HG03354 (cell line): ENCODE measurements at regions not wholly inside any gene's neighbourhood (a gene's known extent, or its start where the extent isn't known, plus 50 kb on each side); places are given as distances from the start of the nearest gene placed in this dataset.
"Not testable (repeated sequence)": the region's sequence is repeated elsewhere in the genome, so short reads cannot be mapped to it uniquely, and the experiment has no call there.

ENCODE experiments used
- ATAC-seq: cut with Tn5 transposase; IDR thresholded peaks from one replicate; pipeline ENCODE4 v1.9.1; 2021; ENCODE audit warnings: mild to moderate bottlenecking; ENCODE audit not compliant: unreplicated experiment, poor library complexity, severe bottlenecking

- ATAC-seq = no peak
Observed at GRCh38 chr4:128690011-128690410, 119.5 kb upstream of the JADE1 start.

DNA sequence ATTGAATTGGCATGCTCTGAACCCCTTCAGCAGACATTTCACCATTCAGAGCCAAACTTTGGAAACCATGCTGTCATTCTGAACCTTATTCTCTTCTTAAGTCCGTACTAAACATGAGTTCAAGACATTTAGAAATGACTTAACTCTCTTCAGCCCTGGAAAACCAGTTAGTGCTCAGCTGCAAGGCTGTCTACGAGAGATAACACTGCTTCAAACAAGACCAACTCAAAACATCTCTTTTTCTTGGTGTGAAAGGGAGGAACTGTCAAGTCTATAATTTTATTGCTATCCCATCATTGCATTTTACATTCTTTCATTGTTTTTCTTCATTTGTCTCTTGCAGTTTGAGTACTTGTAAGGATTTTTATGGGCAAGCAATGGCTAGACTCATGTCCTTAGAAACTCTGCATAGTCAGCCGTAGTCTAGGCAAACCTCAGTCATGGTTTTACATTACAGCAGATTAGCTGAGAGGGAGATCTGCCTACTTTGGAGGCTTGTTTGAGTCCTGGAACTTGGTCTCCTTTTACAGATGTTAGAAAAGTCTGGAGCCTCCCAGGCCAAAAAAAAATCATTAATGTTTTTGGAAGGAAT, 120.6 kb upstream of the JADE1 start:
- ATAC-seq = no peak

GRCh38 chr4:128688033-128688721, 121.3 kb upstream of the JADE1 start:
- no peak for ATAC-seq

GRCh38 chr4:128686810-128687209, 122.7 kb upstream of the JADE1 start:
- ATAC-seq = no peak

DNA sequence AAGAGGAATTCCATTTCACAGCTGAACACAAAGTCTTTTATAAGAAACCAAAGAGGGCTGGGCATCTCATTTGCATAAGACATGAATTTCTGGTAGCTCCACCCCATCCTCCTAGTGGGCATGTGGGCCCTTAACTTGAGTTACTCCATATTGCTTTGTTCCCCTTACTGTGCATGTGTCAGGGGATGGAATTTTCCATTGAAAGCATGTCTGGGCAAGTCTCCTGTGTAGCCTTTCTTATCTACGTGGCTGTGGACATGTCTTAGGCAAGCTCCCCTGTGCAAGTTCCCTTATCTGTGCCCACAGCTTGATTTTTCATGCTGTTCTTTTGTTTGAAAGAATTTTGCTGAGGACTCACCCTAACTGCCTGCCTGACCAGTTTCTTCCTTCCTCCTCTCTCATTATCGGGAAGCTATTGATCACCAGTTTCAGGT, 123.5 kb upstream of the JADE1 start:
- no peak for ATAC-seq

DNA sequence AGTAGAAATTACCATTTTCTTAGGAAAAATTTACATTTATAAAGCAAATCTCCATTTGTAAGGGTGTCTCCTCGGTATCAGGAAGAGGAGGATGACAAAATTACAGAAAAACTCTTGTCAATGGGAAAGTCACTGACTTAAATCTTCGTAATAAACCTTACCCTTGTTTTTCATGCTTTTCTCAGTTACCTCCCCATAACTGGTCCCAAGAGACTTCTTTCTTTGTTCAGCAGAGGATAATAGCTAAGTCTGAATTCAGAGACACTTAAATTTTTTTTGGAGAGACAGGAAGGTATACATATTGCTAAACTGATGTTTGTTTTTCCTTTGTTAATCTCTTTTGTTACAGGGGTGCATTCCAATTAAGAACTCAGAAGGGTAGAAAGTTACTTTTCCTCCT, 125.5 kb upstream of the JADE1 start:
- no peak for ATAC-seq

- no peak for ATAC-seq
Observed at GRCh38 chr4:128682942-128683666, 126.4 kb upstream of the JADE1 start.

- no peak for ATAC-seq
Observed at GRCh38 chr4:128676095-128676494, 133.4 kb upstream of the JADE1 start.

GRCh38 chr4:128675083-128675482, 134.4 kb upstream of the JADE1 start:
- peak; percentile 79 for ATAC-seq

GRCh38 chr4:128673159-128673558, 136.3 kb upstream of the JADE1 start:
- ATAC-seq = not testable (repeated sequence)

- ATAC-seq = not testable (repeated sequence)
Observed at GRCh38 chr4:128672596-128672995, 136.9 kb upstream of the JADE1 start.

GRCh38 chr4:128670513-128670912, 139.0 kb upstream of the JADE1 start:
- no peak for ATAC-seq

DNA sequence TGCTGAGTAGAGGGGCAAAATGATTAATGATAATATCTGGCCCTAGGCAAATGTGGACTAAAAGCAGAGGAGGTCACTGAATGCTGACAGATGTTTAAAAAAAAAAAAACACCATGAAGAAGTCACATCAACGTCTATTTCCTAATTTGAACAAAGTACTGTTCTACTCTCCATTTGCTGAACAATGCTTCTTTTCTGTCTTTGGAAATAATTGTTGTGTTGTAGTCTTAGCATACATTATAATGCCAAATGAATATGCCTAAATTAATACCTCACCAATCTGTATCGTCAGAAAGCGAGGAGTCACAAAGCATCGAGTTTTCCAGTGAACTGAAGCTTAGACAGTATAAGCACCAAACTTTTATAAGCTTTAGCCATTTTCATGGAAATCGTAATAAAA, 140.9 kb upstream of the JADE1 start:
- no peak for ATAC-seq

DNA sequence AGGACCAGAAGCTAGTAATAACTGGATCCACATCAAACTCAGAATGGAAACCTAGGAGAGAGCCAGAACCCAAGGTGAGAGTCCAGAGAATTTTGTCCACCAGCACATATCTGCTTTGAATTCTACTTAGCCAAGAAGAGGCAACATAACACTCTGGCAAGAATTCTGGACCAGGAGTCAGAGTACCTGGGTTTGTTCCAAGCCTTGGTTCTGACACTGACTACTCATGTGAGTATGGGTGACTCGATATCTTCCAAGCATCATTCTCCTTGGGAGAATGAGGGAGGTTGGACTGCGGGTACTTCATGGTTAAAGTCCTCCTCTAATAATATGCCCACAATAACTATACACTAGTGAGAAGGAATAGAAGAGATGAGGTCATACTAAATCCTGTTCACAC, 144.0 kb upstream of the JADE1 start:
- no peak for ATAC-seq

DNA sequence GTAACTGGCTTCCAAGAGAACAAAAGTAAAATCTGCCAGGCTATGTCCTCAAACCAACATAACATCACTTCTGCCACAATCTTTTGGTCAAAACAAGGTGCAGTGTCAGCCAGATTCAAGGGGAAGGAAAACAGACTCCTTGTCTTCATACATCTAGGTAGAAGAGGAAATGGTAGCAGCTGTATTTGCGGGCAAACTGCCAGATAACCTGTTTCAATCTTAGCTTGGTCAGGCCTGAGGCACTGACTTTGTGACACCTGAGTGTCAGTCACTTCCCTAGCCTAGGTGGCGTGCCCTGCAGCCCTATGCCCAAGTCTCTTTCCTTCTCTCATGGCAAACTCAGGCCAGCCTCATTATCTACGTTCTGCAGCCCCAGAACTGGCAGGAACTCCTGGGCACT, 146.2 kb upstream of the JADE1 start:
- ATAC-seq = peak; percentile 69

- ATAC-seq = no peak
Observed at GRCh38 chr4:128661479-128661878, 148.0 kb upstream of the JADE1 start.

DNA sequence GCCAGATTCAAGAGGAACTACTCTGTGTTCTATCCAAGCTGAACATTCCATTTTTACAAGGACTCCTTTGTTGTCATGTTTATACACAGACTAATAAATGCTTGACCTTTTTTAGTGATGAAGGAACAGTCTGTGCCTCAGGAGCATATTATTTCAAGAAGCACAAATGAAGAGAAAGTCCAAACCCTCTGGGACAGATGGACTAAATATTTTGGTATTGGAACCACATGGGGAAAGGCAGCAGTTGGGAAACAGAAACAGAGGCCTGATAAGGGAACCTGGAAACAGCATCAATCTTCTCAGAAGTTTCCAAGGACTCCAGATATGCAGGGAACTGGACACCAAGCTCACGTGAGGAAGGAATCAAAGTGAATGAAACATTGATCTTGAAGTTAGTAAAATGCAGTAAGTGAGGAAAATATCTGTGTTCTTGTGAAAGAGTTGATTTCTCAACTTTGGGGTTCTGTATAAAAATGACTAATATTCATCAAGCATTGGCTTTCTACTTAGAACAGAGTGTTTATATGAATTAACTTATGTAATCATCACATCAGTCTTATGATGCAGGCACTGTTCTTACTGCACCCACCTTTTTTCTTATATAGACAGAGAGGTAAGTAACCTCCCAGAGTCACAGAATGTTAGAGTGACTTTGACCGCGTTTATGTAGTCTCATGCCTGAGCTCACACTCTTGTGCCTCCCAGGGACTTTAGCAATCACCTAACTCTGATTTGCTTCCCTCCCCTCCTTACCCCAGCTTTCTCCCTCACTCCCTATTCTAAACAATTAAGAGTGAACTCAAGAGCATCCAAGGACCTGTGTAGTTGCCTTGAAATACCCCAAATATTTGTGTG, 148.9 kb upstream of the JADE1 start:
- no peak for ATAC-seq

DNA sequence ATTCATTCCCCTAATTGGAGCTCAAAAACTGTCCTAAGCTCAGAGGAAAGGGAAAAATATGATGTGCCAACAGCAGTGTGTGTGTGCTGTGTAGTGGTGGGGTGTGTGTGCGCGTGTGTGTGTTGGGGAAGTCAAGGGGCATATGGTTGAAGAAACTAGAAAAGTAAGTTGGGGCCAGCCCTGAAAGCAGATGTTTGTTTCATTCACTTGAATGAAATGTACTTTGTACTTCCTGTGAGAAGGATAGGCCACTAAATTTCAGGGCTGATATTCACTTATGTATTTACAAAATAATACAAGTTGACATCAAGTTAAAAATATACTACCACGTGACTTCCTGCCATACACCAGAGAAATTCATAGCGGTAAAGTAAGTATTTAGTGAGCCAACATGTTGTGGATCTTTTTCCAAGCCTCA, 151.3 kb upstream of the JADE1 start:
- ATAC-seq = peak; percentile 53

- ATAC-seq = no peak
Observed at GRCh38 chr4:128657638-128658037, 151.9 kb upstream of the JADE1 start.

GRCh38 chr4:128654465-128654864, 155.0 kb upstream of the JADE1 start:
- ATAC-seq = no peak
